Vagina (tissue), 2 donors: ENCODE measurements at regions not wholly inside any gene's neighbourhood (a gene's known extent, or its start where the extent isn't known, plus 50 kb on each side); places are given as distances from the start of the nearest gene placed in this dataset.

Experiments
- POLR2A ChIP-seq, 2 donors: fragments of 450-650 bp; IDR thresholded peaks; one replicate each; pipeline ENCODE4 v1.6.1; 2017; ENCODE audit warnings: antibody characterized with exemption in 2 of 2, mild to moderate bottlenecking in 2 of 2, moderate library complexity in 2 of 2
- TF ChIP-seq, protein P1 (sequence below), 3 experiments: fragments of 450-650 bp in 2 of 3; fragments of 200-600 bp in 1 of 3; sonication (generic) in 1 of 3; IDR thresholded peaks; one replicate each; pipeline ENCODE4 v1.5.1; 2017 to 2019; ENCODE audit warnings: antibody characterized with exemption in 3 of 3, mild to moderate bottlenecking in 2 of 3, moderate library complexity in 2 of 3

GRCh38 chr21:35226328-35226727, 177.2 kb upstream of the RUNX1 start:
- TF ChIP-seq, protein P1, sequence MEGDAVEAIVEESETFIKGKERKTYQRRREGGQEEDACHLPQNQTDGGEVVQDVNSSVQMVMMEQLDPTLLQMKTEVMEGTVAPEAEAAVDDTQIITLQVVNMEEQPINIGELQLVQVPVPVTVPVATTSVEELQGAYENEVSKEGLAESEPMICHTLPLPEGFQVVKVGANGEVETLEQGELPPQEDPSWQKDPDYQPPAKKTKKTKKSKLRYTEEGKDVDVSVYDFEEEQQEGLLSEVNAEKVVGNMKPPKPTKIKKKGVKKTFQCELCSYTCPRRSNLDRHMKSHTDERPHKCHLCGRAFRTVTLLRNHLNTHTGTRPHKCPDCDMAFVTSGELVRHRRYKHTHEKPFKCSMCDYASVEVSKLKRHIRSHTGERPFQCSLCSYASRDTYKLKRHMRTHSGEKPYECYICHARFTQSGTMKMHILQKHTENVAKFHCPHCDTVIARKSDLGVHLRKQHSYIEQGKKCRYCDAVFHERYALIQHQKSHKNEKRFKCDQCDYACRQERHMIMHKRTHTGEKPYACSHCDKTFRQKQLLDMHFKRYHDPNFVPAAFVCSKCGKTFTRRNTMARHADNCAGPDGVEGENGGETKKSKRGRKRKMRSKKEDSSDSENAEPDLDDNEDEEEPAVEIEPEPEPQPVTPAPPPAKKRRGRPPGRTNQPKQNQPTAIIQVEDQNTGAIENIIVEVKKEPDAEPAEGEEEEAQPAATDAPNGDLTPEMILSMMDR (IDR thresholded peaks at IDR 0.05), result no peak
- TF ChIP-seq POLR2A (IDR thresholded peaks at IDR 0.05), result no peak
